ENCODE measurements at regions not wholly inside any gene's neighbourhood (a gene's known extent, or its start where the extent isn't known, plus 50 kb on each side); places are given as distances from the start of the nearest gene placed in this dataset.
"Not testable (repeated sequence)": the region's sequence is repeated elsewhere in the genome, so short reads cannot be mapped to it uniquely, and the experiment has no call there.

DNA sequence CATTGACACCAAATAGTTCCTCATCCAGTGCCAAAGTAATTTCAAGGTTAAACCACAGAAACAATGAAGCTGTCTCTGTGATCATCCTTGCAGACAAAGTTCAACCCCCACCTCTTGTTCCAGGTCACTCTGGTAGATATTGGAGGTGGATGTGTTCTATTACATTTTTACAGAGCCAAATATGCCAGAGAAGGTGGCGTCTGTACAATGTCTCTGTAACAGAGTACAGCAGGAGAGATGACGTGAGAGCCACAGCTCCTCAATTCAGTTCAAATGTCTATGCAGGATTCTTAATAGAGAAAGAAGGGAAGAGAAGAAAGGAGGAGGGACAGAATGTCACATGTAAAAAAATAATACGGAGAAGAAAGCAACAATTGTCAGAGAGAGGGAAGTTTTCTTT is 268.3 kb upstream of the OR4E1 start:
- DNase-seq = no peak

DNA sequence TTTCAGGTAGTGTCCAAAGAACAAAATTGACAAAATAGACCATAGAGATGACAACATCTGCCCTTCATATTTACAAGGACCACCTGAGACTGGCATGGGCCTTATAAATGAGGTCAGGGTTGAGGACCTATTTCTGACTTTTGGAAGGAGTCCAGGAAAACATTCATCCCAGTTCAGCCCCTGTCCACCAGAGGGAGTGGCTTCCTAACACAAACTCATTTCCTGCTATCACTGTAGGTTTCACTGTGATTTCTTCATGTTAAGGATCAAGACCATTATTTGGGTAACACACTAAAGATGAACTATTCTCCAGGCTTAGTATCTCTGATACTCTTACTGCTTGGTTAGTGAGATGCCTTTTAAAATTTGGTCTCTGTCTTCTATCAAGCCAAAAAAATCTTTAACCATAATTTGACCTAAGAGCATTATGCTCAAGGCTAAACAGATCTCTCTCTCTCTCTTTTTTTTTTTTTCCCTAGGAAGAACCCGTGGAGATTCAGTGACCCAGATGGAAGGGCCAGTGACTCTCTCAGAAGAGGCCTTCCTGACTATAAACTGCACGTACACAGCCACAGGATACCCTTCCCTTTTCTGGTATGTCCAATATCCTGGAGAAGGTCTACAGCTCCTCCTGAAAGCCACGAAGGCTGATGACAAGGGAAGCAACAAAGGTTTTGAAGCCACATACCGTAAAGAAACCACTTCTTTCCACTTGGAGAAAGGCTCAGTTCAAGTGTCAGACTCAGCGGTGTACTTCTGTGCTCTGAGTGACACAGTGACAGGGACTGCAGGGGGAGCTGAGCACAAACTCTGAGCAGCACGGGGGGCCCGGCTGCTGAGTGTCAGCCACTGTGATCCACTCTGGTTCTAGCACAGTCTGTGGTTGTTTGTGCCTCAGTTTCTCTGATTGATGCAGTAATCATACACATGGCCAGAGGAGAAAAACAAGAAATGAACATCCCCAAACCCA is 267.6 kb upstream of the OR4E1 start:
- DNase-seq = no peak

DNA sequence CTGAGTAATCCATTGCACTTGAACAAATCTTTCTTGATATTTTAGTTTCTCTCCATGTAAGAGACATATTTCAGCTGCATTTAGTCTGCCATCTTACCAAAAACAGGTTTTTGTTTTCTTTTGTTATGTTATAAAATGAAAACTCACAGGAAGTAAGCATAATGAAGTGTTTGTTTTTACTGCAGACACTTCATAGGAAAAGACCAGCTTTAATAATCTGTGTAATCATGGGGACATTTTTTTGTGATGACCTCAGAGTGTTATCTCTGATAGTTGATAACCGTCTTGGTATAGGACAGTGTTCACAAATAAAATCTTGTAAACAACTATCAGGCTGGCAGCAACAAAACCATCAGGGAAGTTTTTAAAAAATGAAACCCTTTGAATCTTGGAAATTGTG is 266.2 kb upstream of the OR4E1 start:
- DNase-seq = no peak

DNA sequence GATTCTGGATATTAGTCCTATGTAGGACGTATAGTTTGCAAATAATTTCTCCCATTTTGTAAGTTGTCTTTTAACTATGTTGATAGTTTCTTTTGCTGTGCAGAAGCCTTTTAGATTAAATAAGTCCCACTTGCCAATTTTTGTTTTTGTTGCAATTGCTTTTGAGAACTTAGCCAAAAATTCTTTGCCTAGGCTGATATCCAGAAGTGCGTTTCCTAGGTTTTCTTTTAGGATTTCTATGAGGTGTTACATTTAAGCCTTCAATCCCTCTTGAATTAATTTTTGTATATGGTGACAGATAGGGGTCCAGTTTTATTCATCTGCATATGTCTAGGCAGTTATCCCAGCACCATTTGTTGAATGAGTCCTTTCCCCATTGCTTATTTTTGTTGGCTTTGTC is 264.4 kb upstream of the OR4E1 start:
- DNase-seq = no peak

DNA sequence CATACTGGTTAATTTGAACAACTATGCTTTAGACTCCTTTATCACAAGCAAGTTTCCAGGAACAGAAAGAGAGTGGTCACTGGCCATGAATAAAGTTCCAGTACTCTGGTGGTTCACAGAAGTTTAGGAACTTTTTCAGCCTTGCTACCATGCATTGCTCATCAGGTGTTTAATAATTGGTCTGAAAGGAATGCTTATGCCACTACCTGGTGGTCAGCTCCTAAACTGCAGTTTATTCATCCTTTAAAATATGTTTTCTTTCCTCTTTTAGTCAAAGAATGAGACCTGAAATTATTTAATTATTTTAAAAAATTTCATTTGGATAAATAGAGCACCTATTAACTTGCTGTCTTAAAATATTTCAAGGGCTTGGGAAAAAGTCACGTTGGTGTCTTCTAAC is 260.1 kb upstream of the OR4E1 start:
- DNase-seq = no peak

DNA sequence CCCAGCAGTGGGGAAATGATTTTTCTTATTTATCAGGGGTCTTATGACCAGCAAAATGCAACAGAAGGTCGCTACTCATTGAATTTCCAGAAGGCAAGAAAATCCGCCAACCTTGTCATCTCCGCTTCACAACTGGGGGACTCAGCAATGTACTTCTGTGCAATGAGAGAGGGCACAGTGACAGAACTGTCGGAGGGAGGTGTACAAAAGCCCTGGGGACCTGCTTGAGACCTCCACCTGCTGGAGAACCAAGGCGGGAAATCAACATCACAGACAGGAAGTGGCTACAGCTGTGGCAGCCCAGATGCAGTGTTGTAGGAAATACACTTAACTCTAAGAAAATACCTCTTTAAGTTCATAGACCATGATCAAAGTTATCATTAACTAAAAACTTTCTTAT is 250.9 kb upstream of the OR4E1 start:
- DNase-seq = no peak

DNA sequence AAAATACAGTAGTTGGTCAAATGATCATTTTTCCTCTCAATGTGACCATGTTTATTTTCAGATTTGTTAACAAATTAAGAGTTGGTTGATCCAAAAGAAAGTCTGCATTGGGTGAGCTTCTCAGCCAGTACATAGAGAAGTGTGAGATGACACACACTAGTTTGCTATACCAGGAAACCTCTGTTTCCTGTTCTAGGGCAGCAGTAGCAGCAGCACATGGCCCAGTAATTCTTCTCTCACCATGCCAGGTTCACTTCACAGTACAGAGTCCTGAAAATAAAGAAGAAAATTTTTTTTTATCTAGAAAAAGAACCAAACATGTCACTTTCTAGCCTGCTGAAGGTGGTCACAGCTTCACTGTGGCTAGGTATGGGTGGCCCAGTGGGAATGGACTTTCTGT is 250.2 kb upstream of the OR4E1 start:
- no peak for DNase-seq

DNA sequence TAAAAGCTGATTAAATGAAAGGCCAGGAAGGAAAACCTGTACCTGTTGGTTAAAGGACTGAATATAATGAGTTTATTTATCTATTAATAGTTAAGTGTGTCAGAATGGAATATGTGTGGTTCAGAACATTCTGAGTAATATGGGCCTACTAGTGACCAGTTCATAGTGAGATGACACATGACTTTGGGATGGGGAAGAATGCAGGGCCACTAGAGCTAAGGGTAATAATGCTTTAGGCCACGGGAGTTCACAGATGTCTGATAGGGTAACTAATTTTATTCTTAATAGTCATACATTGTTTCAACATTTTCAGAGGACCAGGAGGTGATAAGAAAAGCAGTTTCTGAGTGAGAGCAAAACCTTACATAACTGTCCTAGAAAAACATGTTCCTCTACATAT is 247.8 kb upstream of the OR4E1 start:
- no peak for DNase-seq

DNA sequence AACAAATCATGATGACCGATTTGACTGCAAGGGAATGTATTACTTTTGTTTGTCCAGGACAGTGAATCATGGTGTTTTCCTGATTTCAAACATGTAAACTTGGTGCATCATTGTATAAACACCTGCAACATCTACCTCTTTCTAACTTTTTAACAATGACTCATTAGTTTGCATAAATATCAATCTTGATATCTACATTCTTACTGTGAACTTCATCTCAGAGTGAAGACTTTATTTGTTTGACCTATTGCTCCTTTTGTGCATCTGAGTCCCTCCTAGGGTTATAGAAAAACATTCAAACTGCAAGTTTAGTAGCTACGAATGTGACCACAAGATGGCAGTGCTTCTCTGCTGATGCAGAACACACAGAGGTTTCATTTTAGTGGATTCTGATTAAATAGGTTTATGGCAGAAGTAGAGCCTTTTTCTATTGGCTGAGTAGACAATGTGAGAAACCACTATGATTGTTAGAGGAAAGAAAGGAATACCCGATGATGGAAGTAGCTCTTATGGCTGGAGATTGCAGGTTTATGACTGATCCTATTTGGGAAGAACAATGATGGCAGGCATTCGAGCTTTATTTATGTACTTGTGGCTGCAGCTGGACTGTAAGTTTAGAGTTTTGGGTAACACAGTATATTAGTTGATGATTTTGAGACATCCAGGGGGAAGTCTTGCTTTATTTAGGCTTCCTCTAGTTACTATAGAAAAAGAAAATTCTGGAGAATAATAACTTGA is 244.2 kb upstream of the OR4E1 start:
- peak; percentile 20 for DNase-seq

DNA sequence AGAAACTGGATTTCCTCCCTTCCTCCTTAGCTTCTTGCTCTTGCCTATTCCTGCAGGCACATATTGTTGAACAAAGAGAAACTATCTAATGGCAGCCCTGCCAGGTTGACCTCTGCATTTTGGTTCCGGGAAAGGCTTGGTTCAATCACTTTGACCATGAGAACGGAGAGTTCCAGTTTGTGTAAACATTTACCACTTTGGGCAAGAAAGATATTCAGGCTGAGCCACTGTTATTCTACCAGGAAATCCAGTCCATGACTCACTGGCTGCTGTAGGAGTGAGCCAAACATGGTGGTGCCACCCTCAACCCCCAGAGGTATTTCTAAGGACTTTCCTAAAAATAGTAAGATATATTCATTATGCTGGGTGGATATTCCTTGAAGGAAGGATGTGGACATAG is 242.2 kb upstream of the OR4E1 start:
- DNase-seq = no peak

DNA sequence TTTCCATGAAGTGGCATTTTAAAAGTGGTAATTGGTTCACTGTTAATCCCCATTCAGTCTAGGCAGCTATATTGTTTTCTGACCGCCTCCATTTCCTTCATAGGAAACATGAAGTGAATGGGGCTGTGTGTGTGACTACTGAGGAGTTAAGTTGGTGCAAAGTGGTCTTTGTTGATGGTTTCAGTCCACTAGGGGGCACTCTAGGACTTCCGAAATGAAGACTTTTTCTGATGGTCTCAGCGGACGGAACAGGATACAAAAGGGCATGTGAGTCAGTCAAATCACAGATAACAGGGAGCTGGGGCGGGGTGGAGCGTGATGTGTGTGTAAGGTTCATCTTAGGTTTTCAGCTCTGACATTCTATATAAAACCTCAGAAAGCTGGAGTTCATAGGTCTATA is 240.1 kb upstream of the OR4E1 start:
- peak; percentile 36 for DNase-seq

DNA sequence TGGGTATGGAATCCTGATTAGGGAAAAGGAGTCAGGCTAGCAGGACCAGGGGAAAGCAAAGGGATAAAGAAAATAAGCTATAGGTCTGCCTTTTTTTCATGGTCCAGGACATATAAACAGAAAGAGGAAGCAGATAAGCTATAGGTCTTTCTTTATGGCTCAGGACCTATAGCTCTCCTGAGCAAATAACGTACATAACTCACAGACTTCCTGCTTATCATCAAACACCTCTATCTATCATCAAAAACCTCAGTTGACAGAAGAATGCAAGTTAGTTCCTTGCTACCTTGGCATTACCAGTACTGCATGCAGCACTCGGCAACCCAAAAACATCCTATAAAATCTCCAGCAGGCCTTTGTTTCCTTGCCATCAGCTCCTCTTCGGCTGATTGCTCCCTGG is 238.7 kb upstream of the OR4E1 start:
- no peak for DNase-seq

DNA sequence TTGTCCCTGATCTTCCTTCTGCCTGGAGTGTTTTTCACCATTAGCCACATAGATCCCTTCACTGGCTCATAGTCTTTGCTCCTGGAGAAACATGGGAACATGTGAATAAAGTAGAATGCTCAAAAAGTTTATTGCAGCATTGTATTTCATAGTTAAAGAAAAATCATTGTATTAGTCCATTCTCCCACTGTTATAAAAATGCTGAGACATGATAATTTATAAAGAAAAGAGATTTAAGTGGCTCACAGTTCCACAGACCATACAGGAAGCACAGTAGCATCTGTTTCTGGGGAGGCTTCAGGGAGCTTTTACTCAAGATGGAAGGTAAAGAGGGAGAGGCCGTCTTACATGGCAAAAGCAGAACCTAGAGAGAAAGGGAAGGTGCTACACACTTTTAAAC is 238.3 kb upstream of the OR4E1 start:
- no peak for DNase-seq

DNA sequence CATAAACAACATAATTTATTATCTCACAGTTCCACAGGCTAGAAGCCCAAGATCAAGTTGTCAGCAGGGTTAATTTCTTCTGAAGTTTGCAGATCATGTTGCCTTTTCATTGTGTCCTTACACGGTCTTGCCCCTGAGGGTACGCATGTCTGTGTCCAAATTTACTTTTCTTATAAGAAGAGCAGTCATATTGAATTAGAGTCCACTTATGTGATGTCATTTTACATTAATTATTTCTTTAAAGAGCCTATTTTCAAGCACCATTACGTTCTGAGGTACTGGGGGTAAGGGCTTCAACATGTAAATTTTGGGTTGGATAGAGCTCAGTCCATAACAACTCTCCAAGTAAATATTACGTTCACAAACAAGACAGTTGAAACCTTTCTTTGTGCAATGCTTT is 236.6 kb upstream of the OR4E1 start:
- no peak for DNase-seq

DNA sequence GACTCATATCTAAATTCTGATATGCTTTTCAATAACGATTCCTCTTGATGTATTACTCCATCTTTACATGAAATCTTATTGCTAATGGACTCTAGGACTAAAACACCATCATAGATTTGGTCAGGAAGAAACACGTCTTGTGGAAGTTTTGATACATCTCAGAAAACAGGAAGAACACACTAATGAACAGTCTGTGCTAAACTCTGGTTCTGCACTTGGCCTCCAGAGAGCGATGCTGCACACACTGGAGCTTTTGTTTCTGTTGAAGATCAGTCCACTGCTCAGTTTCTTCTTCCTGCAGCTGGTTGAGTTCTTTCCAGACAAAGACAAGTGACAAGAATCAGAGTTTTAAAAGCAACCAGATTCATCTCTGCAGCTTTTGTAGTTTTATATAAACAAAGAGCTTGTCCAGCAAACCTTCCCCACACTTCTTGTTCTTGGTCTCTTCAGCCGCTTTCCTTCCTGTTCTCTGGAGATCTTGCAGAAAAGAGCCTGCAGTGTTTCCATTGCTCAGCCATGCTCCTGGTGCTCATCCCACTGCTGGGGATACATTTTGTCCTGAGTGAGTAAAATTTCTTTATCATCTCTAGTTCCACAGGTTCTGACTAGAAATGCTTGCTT is 229.1 kb upstream of the OR4E1 start:
- no peak for DNase-seq

DNA sequence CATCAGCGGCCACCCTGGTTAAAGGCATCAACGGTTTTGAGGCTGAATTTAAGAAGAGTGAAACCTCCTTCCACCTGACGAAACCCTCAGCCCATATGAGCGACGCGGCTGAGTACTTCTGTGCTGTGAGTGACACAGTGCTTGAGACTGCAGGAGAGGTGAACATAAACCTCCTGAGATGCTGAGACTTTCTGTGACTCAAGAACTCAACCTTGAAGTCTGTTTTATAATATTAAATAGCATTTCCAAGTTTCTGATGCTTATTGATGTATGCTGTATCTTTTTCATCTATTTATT is 221.2 kb upstream of the OR4E1 start:
- DNase-seq = not testable (repeated sequence)

DNA sequence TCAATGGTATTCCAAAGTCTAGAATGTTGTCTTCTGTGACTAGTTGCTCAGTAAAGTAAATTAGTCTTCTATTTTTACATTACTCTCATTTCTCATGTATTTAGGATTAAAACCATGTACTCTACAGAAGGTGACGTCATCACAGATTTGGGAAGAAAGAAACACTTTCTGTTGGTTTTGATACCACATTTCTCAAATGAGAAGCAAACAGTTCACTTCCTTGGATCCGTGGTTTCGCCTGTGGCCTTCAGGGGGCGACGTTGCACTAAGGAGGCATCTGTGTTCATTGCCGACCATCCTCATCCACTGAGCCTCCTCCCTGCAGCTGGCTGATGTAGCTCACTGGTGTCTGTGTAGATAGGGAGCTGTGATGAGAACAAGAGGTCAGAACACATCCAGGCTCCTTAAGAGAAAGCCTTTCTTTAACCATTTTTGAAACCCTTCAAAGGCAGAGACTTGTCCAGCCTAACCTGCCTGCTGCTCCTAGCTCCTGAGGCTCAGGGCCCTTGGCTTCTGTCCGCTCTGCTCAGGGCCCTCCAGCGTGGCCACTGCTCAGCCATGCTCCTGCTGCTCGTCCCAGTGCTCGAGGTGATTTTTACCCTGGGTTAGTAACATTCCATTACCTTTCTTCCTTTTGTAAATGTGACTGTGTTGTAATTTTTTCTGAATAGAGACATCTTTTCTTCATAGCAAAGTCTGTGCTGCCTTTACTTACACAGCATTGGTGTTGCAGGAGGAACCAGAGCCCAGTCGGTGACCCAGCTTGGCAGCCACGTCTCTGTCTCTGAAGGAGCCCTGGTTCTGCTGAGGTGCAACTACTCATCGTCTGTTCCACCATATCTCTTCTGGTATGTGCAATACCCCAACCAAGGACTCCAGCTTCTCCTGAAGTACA is 220.6 kb upstream of the OR4E1 start:
- DNase-seq = no peak

DNA sequence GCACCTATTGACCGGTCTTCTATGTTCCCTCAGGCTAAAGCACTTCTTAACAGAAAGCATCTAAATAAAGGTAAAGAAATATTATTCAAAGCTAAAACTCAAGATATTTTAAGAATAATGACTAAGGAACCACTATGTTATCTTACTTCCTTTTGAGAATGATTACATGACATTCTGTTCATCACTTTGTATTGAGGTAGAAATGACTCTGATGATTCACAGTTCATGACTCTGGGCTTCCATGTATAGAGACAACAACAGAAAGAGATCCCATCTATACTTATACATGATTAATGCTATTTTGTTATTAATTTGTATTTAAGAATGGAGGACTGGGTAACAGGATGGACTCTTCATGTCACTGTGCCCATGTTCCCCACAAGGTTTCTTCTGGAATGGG is 218.3 kb upstream of the OR4E1 start:
- DNase-seq = no peak

DNA sequence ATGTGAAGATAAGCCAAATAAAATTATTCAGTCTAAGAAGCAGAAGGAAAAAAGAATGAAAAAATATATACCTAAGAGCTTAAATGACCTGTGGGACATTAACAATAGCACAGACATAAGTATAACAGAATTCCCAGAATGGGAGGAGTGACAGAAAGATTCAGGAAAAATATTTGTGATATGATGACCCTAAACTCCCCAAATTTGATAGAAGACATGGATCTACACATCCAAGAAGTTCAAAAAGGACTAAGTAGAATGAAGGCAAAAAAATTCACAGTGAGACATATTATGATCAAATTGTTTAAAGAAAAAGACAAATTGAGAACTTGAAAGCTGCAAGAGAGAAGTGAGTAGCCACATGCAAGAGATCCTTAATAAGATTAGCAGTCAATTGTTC is 211.4 kb upstream of the OR4E1 start:
- DNase-seq = no peak

DNA sequence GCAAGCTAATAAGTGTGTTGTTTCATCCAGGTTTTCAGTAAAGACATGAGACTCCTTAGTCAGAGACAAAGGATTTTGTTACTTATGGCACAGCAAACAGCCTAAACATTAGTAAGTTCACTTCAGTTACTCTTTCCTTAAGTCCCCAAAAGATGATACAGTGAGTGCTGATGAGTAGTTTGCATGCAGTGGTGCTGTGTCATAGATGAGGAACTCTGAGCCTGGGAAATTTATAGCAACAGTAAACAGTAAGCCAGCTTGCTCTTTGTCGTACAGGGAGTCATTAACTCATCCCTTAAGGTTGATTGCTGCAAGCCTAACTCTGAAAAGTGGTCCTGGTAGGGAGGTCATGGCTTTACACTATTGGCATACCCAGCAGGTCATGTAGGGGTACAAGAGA is 208.6 kb upstream of the OR4E1 start:
- DNase-seq = no peak

DNA sequence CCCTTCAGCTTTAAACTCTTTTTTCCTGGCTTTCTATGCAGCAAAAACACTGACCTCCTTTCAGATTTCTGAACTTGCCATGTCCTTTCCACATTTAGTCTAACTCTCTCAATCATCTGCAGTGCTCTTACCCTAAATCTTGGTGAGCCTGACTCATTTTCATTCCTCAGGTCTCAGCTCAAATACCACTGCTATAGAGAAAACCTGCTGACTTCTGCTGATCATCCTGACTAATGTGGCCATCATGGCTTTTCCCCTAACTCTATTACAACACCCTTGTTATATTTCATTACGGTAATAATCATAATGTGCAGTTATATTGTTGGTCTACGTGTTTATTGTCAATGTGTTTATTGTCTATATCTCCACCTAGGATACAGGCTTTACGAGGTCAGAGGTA is 207.3 kb upstream of the OR4E1 start:
- DNase-seq = no peak

DNA sequence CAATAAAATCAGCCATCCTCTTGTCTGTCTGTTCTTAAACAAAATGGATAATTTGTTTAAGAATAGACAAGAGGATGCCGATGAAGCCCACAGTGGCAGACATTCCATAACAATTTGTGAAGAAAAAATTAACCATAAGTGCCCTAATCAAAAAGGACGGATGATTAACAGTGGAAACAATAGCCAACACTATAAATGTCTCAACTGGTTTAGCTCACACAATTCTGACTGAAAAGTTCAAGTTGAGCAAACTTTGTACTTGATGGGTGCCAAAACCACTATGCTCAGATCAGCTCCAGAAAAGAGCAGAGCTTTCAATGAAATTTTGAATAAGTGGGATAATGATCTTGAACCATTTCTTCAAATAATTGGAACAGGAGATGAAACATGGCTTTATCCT is 202.2 kb upstream of the OR4E1 start:
- no peak for DNase-seq

DNA sequence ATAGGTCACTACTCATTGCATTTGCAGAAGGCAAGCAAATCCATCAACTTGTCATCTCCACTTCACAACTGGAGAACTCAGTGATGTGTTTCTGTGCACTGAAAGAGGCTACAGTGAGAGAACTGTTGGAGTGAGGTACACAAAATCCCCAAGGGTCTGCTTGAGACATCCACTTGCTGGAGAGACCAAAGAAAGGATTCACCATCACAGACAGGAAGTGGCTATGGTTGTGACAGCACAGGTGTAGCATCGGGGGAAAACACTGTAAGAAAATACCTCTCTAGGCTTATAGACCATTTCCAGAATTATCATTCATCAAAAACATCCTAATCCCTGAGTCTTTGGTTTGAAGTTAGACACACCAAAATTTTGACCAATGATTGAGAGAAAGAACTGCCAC is 201.3 kb upstream of the OR4E1 start:
- no peak for DNase-seq
